ENCODE measurements at regions not wholly inside any gene's neighbourhood (a gene's known extent, or its start where the extent isn't known, plus 50 kb on each side); places are given as distances from the start of the nearest gene placed in this dataset.

- TF ChIP-seq POLR2A (IDR thresholded peaks at IDR 0.05), result no peak
- no peak for TF ChIP-seq CTCF (IDR thresholded peaks at IDR 0.05)
- no peak for TF ChIP-seq EP300 (IDR thresholded peaks at IDR 0.05)
- no peak for TF ChIP-seq POLR2AphosphoS5 (IDR thresholded peaks at IDR 0.05)
- H3K36me3 ChIP-seq, result no peaks in the 10 kb centered on the region
- no peak for ATAC-seq
- H3K27me3 ChIP-seq, result no peaks in the 10 kb centered on the region
- no peak overlapping the region for H3K4me3 ChIP-seq
- WGBS, 2 donors (ENCODE audit: low coverage in 1 of 2), result 45% methylated on average over 2 of the region's 2 CpGs; no CpG with 5 or more reads in 1 of the 2 donors
- no peaks in the 10 kb centered on the region for H3K4me1 ChIP-seq
- H3K27ac ChIP-seq, result no peak overlapping the region
- H3K9me3 ChIP-seq, result peaks cover 0 to 9% (median 0%) of the 10 kb centered on the region in 3 donors
Observed at GRCh38 chr4:65971686-65972085, 301.4 kb upstream of the EPHA5 start.

- ATAC-seq, result no peak
- 42 to 59% methylated on average over 7 of the region's 7 CpGs for WGBS, 2 donors (ENCODE audit: low coverage in 1 of 2)
- no peak overlapping the region for H3K4me3 ChIP-seq
Observed at GRCh38 chr4:65968831-65969558, 298.7 kb upstream of the EPHA5 start.

GRCh38 chr4:65960751-65961150, 290.5 kb upstream of the EPHA5 start:
- no peak for ATAC-seq
- no peak for TF ChIP-seq CTCF (IDR thresholded peaks at IDR 0.05)
- no peak for TF ChIP-seq EP300 (IDR thresholded peaks at IDR 0.05)
- no peak for TF ChIP-seq POLR2A (IDR thresholded peaks at IDR 0.05)
- no peak for TF ChIP-seq POLR2AphosphoS5 (IDR thresholded peaks at IDR 0.05)

More at GRCh38 chr4:65968831-65969558, 298.7 kb upstream of the EPHA5 start:
- H3K27ac ChIP-seq, result no peak overlapping the region
- H3K27me3 ChIP-seq, result no peaks in the 10 kb centered on the region
- no peaks in the 10 kb centered on the region for H3K4me1 ChIP-seq
- H3K9me3 ChIP-seq, result no peaks in the 10 kb centered on the region
- H3K36me3 ChIP-seq, result no peaks in the 10 kb centered on the region
- no peak for TF ChIP-seq EP300 (IDR thresholded peaks at IDR 0.05)
- TF ChIP-seq POLR2AphosphoS5 (IDR thresholded peaks at IDR 0.05), result no peak
- no peak for TF ChIP-seq CTCF (IDR thresholded peaks at IDR 0.05)
- no peak for TF ChIP-seq POLR2A (IDR thresholded peaks at IDR 0.05)

GRCh38 chr4:65954416-65954815, 284.1 kb upstream of the EPHA5 start:
- Histone ChIP-seq H3K27ac (no peak overlapping the region), H3K36me3 (no peaks in the 10 kb centered on the region), H3K4me3 (no peak overlapping the region), H3K9me3 (no peaks in the 10 kb centered on the region), H3K4me1 (no peaks in the 10 kb centered on the region), H3K27me3 (no peaks in the 10 kb centered on the region)
- WGBS, 2 donors (ENCODE audit: low coverage in 1 of 2), result 90 to 91% methylated on average over 1 of the region's 1 CpG
- TF ChIP-seq POLR2AphosphoS5 (IDR thresholded peaks at IDR 0.05) (no peak), EP300 (IDR thresholded peaks at IDR 0.05) (no peak), POLR2A (IDR thresholded peaks at IDR 0.05) (no peak), CTCF (IDR thresholded peaks at IDR 0.05) (no peak)
- ATAC-seq, result no peak

More at GRCh38 chr4:65960751-65961150, 290.5 kb upstream of the EPHA5 start:
- WGBS, 2 donors (ENCODE audit: low coverage in 1 of 2), result 14 to 29% methylated on average over 1 of the region's 1 CpG
- Histone ChIP-seq H3K4me1 (no peaks in the 10 kb centered on the region), H3K9me3 (no peaks in the 10 kb centered on the region), H3K27me3 (no peaks in the 10 kb centered on the region), H3K4me3 (no peak overlapping the region), H3K27ac (no peak overlapping the region), H3K36me3 (no peaks in the 10 kb centered on the region)

GRCh38 chr4:65951177-65951576, 280.9 kb upstream of the EPHA5 start:
- Histone ChIP-seq H3K4me3 (no peak overlapping the region), H3K9me3 (no peaks in the 10 kb centered on the region), H3K4me1 (no peaks in the 10 kb centered on the region), H3K27ac (no peak overlapping the region), H3K27me3 (no peaks in the 10 kb centered on the region), H3K36me3 (no peaks in the 10 kb centered on the region)
- WGBS, 2 donors (ENCODE audit: low coverage in 1 of 2), result 100% methylated on average over 1 of the region's 1 CpG
- TF ChIP-seq POLR2AphosphoS5 (IDR thresholded peaks at IDR 0.05), result no peak
- no peak for TF ChIP-seq CTCF (IDR thresholded peaks at IDR 0.05)
- TF ChIP-seq EP300 (IDR thresholded peaks at IDR 0.05), result no peak
- no peak for TF ChIP-seq POLR2A (IDR thresholded peaks at IDR 0.05)
- no peak for ATAC-seq
